Activated CD4-positive, alpha-beta T cell treated with anti-CD3 and anti-CD28 coated beads for 1 hour (primary cell): ENCODE measurements at regions not wholly inside any gene's neighbourhood (a gene's known extent, or its start where the extent isn't known, plus 50 kb on each side); places are given as distances from the start of the nearest gene placed in this dataset.

Experiments used
- DNase-seq: peaks from one replicate; pipeline ENCODE4 v3.0.0-alpha.2; 2020

DNA sequence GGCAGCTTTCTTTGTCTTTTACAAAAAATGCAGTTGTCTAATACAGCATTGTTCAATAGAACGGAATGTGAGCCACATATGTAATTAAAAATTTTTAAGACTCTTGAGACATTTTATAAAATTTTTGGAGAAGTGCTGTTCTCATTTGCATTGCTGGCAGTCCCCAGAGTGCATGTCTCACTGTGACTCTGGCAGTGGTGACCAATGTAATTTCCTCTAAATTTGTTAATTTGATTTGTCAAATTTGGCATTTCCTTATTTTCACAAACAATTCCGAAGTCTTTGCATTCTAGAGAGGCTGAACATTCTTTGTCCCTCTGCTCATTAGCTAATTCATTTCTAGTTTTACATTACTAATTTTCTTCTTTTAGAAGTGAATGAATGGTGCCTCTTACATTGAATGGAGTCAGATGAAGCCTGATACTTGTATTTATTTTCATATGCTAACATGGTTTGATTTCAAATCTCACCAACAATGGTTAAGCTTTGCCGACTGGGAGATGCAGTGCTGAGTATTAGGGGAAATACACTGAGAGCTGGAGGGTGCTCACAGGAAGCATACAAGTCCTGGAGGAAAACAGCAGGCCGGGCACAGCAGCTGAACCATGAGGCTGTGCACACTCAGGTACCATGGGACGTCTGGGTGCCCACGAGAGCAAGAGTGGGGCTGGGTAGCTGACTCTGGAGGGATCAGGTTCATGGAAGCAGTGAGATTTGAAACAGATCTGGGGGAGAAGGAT, 68.5 kb upstream of the ARMC2 start:
- no peak for DNase-seq

- DNase-seq = no peak
These were observed 67.4 kb upstream of the ARMC2 start for GRCh38 chr6:108780784-108781183.

DNA sequence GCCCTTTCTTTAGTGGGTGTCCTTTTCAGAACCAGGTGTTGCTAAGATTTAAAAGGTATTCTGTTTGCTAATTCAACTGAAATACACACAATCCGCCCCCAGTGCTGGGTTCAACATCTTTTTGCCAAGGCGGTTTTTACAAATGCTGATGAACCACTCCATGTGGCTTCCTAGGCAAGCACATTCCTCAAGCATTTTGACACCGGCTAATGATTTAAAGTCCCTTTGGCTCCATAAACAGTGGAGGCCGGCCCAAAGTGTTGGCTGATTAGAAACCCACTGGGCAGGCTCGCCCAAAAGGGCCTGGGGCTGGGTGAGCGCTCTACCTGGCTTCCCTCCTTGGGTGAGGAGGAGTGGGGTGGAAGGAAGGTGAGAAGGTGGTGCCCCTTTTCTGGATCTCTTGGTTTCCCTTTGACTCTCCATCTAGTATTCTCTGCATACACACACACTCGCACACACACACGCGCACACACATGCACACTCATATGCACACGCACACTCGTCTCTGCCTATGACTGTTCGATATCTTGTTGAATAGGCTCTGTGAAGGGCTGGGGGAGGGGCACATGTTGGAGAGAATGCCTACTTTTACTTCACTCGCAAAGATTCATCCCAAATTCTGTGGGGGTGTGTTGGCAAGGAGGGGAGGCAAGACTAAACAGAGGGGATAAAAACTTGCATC, 66.7 kb upstream of the ARMC2 start:
- no peak for DNase-seq

GRCh38 chr6:108782179-108783041, 65.8 kb upstream of the ARMC2 start:
- DNase-seq = peak; percentile 69

DNA sequence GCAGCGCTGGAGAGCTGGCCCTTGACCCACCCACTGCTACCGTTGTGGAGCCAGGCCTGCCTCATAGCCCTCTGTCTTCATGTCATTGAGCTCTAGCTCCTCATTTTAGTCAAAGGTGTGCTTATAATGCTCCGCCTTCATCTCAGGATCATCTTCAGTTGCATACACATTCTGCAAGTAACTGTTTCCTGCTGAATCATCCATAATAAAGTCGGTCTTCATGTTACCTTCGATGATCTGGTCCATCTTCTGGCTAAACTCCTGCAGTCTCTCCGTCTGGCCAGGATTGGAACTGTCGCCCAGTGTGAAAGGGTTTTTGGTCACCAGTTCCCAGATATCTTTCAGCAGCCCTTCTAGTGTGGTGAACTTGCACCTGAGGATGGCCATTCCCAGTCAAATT, 62.6 kb upstream of the ARMC2 start:
- no peak for DNase-seq

DNA sequence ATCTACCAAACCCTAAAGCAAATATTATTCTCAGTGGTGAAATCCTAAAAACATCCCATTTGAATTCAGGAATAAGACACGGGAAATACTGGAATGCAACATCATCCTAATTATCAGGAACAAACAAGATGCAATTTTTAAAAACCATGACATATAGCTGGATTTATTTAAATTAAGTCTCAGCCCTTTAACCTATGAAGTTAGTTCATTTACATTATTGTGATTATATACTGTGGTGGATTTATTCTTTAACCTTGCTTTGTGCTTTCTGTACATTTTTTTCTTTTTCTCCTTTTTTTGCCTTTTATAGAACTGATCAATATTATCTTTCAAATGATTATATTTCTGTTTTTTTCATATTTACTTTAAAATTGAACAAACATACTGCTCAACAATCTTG, 59.8 kb upstream of the ARMC2 start:
- DNase-seq = no peak

GRCh38 chr6:108789475-108789874, 58.7 kb upstream of the ARMC2 start:
- no peak for DNase-seq

- no peak for DNase-seq
These were observed 56.5 kb upstream of the ARMC2 start for GRCh38 chr6:108791700-108792099.

DNA sequence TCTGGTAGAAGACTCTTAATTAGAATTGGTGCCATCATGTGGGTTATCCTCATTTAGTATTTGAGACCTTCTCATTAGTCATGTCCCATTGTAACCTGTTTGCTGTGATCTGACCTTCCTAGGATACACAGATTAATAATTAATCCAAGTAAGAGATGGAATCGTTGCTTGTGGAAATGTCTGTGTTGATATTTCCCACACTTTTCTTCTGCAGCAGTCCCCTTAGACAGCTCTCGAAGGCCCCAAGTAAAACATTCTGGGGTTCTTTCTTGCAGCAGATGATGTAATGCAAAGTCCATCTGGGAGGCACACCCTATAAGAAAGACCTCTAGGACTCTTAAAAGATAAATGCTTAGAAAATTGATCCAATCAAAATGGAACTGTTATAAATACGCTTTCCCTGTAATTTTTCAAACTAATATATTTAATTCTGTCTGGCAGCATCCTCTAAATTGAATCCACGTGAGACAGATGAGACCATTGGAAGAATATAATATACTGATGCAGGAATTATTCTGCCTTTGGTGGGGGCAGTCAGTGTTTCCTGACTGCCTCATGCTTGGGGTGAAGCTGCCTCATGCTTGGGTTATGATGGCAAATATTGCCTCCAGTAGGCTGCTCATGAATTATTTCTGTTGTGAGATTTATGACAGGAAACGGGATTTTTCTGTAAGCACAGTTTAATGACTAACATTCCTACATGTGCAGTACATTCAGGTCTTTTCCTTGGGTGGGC, 54.5 kb upstream of the ARMC2 start:
- no peak for DNase-seq

- no peak for DNase-seq
These were observed 53.1 kb upstream of the ARMC2 start for GRCh38 chr6:108795122-108795521.

- DNase-seq = no peak
These were observed 52.4 kb upstream of the ARMC2 start for GRCh38 chr6:108795814-108796213.

DNA sequence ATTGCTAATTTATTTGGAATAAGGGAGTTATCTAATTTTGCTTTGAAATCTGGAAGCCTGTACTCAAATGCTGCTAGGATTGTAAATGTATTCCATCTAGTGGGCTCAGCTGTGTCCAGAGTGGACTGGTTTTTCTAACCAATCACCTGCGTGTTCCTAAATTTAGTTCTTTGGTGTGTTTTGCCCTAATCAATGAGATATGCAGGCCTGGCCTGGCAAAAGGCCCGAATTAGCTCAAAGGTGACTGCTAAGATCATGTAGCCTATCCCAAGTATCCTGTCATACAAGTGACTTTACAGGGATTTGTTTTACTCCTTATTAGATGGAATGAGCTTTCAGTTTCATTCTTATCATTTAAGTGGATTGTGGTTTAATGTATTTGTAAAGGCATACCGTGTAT, 51.3 kb upstream of the ARMC2 start:
- DNase-seq = no peak

GRCh38 chr6:108797951-108798669, 50.1 kb upstream of the ARMC2 start:
- no peak for DNase-seq
